HL-60 (cell line): ENCODE measurements at regions not wholly inside any gene's neighbourhood (a gene's known extent, or its start where the extent isn't known, plus 50 kb on each side); places are given as distances from the start of the nearest gene placed in this dataset.

Source experiments
- DNase-seq, 2 experiments: peaks; one replicate each; pipeline ENCODE4 v3.0.0-alpha.2; 2010 to 2020; ENCODE audit warnings: low read depth in 1 of 2, low spot score in 1 of 2
- H3K27ac ChIP-seq: fragments of 250-450 bp; sonication (Bioruptor Pico); replicated peaks from 2 replicates; pipeline ENCODE4 v1.5.1; 2020; ENCODE audit warnings: mild to moderate bottlenecking, moderate library complexity
- H3K27me3 ChIP-seq: fragments of 250-450 bp; sonication (Bioruptor Pico); 2 replicates; pipeline ENCODE4 v1.5.1; 2021; ENCODE audit warnings: mild to moderate bottlenecking, moderate library complexity; ENCODE audit not compliant: insufficient read depth, poor library complexity, severe bottlenecking
- H3K4me3 ChIP-seq: replicated peaks from 2 replicates; pipeline ENCODE4 v1.5.1; 2011; ENCODE audit warnings: mild to moderate bottlenecking, control low read depth, low read length; ENCODE audit not compliant: insufficient read depth
- GABPA ChIP-seq: IDR thresholded peaks from 2 replicates; pipeline ENCODE4 v1.6.1; 2012; ENCODE audit warnings: low read depth
- POLR2AphosphoS5 ChIP-seq: IDR thresholded peaks from 2 replicates; pipeline ENCODE4 v1.6.1; 2012; ENCODE audit warnings: low read depth
- SPI1 ChIP-seq: IDR thresholded peaks from 2 replicates; pipeline ENCODE4 v1.6.1; 2012; ENCODE audit warnings: low read depth, mild to moderate bottlenecking, borderline replicate concordance
- TF ChIP-seq, protein P1 (sequence below): IDR thresholded peaks from 2 replicates; pipeline ENCODE4 v1.6.1; 2012; ENCODE audit warnings: low read depth; ENCODE audit not compliant: insufficient replicate concordance
- TF ChIP-seq, protein P2 (sequence below): IDR thresholded peaks from one replicate; pipeline ENCODE4 v1.5.1; 2011; ENCODE audit warnings: low read length, control low read depth, inconsistent platforms; ENCODE audit not compliant: insufficient read depth

DNA sequence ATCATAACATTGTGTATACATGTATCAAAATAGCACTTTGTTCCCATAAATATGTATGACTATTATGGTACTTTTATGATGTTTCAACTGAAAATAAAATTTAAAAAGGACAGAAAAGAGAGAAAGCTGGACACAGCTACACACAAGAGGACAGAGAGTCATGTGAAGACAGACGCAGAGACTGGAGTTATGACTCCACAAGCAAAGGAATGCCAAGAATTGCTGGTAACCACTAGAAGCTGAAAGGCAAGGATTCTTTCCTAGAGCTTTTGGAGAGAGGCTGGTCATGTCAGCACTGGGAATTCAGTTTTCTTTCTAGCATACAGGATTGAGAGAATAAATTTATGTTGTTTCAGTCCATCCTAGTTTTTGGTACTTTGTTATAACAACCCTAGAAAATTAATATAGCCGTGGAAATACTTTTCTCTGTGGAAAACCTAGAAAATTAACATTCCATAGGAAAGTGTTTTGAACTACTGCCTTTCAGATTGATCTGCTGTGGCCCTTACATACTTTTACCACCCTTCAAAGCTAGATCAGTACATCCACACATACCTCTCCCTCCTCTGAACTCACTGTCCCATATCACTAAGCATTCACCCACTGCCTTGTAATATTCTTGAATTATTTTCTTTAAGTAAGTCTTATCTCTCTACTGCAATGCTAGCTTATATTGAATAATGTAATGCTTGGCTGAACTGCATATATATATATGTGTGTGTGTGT lies 575.3 kb downstream of the IPMK start:
- no peak for TF ChIP-seq GABPA
- TF ChIP-seq, protein P1, sequence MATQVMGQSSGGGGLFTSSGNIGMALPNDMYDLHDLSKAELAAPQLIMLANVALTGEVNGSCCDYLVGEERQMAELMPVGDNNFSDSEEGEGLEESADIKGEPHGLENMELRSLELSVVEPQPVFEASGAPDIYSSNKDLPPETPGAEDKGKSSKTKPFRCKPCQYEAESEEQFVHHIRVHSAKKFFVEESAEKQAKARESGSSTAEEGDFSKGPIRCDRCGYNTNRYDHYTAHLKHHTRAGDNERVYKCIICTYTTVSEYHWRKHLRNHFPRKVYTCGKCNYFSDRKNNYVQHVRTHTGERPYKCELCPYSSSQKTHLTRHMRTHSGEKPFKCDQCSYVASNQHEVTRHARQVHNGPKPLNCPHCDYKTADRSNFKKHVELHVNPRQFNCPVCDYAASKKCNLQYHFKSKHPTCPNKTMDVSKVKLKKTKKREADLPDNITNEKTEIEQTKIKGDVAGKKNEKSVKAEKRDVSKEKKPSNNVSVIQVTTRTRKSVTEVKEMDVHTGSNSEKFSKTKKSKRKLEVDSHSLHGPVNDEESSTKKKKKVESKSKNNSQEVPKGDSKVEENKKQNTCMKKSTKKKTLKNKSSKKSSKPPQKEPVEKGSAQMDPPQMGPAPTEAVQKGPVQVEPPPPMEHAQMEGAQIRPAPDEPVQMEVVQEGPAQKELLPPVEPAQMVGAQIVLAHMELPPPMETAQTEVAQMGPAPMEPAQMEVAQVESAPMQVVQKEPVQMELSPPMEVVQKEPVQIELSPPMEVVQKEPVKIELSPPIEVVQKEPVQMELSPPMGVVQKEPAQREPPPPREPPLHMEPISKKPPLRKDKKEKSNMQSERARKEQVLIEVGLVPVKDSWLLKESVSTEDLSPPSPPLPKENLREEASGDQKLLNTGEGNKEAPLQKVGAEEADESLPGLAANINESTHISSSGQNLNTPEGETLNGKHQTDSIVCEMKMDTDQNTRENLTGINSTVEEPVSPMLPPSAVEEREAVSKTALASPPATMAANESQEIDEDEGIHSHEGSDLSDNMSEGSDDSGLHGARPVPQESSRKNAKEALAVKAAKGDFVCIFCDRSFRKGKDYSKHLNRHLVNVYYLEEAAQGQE = no peak
- TF ChIP-seq, protein P2, sequence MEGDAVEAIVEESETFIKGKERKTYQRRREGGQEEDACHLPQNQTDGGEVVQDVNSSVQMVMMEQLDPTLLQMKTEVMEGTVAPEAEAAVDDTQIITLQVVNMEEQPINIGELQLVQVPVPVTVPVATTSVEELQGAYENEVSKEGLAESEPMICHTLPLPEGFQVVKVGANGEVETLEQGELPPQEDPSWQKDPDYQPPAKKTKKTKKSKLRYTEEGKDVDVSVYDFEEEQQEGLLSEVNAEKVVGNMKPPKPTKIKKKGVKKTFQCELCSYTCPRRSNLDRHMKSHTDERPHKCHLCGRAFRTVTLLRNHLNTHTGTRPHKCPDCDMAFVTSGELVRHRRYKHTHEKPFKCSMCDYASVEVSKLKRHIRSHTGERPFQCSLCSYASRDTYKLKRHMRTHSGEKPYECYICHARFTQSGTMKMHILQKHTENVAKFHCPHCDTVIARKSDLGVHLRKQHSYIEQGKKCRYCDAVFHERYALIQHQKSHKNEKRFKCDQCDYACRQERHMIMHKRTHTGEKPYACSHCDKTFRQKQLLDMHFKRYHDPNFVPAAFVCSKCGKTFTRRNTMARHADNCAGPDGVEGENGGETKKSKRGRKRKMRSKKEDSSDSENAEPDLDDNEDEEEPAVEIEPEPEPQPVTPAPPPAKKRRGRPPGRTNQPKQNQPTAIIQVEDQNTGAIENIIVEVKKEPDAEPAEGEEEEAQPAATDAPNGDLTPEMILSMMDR = no peak
- H3K27me3 ChIP-seq = no peaks in the 10 kb centered on the region
- no peak for DNase-seq
- no peak overlapping the region for H3K27ac ChIP-seq
- H3K4me3 ChIP-seq = no peak overlapping the region

DNA sequence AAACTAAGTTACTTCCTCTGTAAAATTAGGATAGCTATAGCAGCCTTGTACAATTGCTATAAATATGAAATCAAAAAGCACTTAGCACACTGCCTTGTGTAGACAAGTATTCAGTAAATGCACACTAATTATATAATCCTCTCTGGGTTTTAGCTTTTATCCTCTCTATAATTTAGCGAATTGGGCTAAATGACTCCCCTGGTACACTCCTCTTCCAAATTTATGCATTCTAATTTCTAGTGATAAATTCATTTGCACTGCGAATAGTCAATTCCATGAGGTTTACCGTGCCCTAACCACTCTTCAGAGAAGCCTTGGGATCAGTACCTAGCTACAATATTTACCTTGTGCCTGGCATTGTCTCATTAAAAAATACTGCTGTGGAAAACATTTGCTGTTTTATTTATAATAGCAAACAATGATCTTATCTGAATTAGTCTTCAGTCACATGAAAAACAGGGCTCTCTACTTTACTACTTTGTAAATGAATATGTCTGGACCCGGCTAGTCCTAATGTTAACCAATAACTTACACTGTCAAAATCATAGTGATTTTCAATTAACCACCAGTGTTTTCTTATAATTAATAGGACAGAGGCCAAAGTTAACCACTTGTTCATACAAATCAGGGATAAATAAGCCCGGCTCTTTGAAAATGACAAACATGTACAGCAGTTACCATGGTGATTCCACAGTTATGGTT lies 577.9 kb downstream of the IPMK start:
- H3K27ac ChIP-seq = no peak overlapping the region
- no peaks in the 10 kb centered on the region for H3K27me3 ChIP-seq
- H3K4me3 ChIP-seq = no peak overlapping the region
- DNase-seq = no peak
- TF ChIP-seq POLR2AphosphoS5 (no peak), SPI1 (no peak), GABPA (no peak)
- TF ChIP-seq, protein P2 = no peak
- TF ChIP-seq, protein P1 = no peak

DNA sequence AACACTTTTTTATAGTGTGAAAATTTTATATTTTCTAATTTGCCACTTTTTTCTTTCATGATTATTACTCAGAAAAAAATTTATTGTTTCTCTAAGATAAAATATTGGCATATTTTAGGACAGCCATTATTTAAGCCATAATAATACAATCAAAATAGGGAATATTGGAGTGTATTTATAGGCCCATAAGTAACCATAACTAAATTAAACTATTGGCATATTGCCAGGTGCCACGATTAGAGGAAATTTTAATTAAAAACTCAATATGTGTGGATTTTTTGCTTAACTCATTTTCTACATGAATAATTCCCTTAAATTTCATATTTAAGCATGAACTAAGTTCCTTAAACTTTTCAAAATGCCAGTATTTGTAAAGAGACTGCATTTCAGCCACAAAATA lies 587.8 kb downstream of the IPMK start:
- TF ChIP-seq, protein P2 = no peak
- no peak for TF ChIP-seq GABPA
- no peak for TF ChIP-seq POLR2AphosphoS5
- TF ChIP-seq SPI1 = no peak
- TF ChIP-seq, protein P1 = no peak
- no peak for DNase-seq
- no peak overlapping the region for H3K4me3 ChIP-seq
- H3K27me3 ChIP-seq = no peaks in the 10 kb centered on the region
- H3K27ac ChIP-seq = no peak overlapping the region
